ENCODE measurements at regions not wholly inside any gene's neighbourhood (a gene's known extent, or its start where the extent isn't known, plus 50 kb on each side); places are given as distances from the start of the nearest gene placed in this dataset.
A peak's percentile ranks its signal among the peaks of the same experiment; 100 is the strongest.

DNA sequence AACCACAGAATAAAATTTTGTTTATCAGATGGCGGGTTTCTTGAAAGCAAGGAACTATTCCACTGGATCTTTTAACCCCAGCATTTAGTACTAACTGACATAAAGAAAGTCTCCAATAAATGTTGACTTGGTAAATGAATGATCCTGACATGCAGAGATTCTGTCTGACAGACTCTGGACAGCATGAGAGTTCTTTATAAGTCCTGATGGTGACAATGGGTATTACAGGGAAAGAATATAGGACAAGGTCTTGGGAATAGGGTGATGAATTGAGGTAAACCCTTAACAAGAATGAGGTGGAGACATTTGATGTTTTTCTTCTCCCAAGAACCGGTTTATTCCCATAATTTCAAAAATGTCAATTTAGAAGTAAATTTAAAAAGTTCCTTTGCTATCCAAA, 453.9 kb downstream of the TUSC1 start:
- Mint-ChIP-seq H3K4me1 (ENCODE audit: unreplicated experiment) (no peaks in the 10 kb centered on the region), H3K36me3 (ENCODE audit: low read depth, unreplicated experiment) (peaks cover 6% of the 10 kb centered on the region), H3K27ac (ENCODE audit: unreplicated experiment) (no peak overlapping the region), H3K4me3 (ENCODE audit: unreplicated experiment) (no peak overlapping the region), H3K9me3 (ENCODE audit: unreplicated experiment) (peaks cover 5% of the 10 kb centered on the region), H3K27me3 (ENCODE audit: unreplicated experiment) (peaks cover 4% of the 10 kb centered on the region)
- TF ChIP-seq, protein P1, sequence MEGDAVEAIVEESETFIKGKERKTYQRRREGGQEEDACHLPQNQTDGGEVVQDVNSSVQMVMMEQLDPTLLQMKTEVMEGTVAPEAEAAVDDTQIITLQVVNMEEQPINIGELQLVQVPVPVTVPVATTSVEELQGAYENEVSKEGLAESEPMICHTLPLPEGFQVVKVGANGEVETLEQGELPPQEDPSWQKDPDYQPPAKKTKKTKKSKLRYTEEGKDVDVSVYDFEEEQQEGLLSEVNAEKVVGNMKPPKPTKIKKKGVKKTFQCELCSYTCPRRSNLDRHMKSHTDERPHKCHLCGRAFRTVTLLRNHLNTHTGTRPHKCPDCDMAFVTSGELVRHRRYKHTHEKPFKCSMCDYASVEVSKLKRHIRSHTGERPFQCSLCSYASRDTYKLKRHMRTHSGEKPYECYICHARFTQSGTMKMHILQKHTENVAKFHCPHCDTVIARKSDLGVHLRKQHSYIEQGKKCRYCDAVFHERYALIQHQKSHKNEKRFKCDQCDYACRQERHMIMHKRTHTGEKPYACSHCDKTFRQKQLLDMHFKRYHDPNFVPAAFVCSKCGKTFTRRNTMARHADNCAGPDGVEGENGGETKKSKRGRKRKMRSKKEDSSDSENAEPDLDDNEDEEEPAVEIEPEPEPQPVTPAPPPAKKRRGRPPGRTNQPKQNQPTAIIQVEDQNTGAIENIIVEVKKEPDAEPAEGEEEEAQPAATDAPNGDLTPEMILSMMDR (IDR thresholded peaks at IDR 0.05; ENCODE audit: unreplicated experiment), result peak; percentile 44
- no peak for DNase-seq (ENCODE audit: low spot score)

DNA sequence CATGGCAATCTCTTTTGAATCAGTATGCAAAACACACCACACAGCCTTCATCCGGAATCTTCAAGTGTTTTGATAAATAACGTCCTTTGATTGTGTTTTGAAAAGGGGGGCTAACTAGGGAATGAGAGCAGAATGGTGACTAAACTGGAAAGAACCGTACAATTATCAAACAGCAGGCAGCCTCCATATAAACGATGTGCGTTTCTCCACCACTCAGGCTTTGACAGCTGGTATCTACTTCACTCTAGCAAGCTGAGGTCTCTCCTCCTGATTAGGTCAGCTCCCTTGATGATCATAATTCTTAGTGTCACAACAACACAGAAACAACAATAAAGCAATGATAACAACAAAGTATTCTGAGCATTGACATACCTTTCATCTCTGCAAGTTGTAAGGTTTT, 465.9 kb downstream of the TUSC1 start:
- no peaks in the 10 kb centered on the region for H3K36me3 Mint-ChIP-seq (ENCODE audit: low read depth, unreplicated experiment)
- no peaks in the 10 kb centered on the region for H3K9me3 Mint-ChIP-seq (ENCODE audit: unreplicated experiment)
- no peaks in the 10 kb centered on the region for H3K4me1 Mint-ChIP-seq (ENCODE audit: unreplicated experiment)
- H3K27ac Mint-ChIP-seq (ENCODE audit: unreplicated experiment), result no peak overlapping the region
- TF ChIP-seq, protein P1 (IDR thresholded peaks at IDR 0.05; ENCODE audit: unreplicated experiment), result no peak
- DNase-seq (ENCODE audit: low spot score), result no peak
- H3K27me3 Mint-ChIP-seq (ENCODE audit: unreplicated experiment), result no peaks in the 10 kb centered on the region
- H3K4me3 Mint-ChIP-seq (ENCODE audit: unreplicated experiment), result no peak overlapping the region

DNA sequence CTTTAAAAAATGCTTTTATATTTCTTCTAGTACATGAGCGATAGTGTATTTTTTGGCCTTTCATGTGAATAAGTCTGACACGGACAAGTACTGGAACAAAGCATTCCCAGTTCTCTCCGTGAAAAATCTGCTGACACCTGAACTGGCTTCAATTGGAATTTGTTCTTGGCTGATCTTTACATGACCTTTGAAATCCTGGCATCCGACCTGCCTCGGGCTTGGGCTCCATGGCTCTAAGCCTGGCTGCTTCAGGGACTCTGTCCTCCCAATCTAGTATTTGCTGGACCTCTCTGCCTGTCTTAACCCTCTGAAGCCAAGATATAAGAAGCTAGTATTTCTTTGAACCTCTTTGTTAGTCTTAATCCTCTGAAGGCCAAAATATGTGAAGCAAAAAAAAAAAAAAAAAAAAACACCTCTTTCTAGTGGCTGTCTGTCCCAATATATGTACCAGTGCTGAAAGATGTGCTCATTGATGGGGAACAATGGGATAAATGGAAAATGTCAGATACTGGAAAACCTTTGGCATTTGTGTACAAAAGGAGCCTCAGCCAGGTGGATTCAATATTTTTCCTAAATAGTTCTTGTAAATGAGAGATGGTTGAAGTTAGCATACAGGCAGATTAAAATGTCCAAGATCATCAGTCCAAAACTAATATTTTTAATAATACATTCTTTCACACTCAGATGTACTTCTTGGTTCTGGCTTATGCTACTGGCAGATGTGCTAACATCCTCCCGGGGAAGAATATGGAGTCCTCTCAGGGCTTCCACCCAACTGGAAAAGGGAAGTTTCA, 470.6 kb downstream of the TUSC1 start:
- Mint-ChIP-seq H3K9me3 (ENCODE audit: unreplicated experiment) (no peaks in the 10 kb centered on the region), H3K27me3 (ENCODE audit: unreplicated experiment) (no peaks in the 10 kb centered on the region), H3K4me3 (ENCODE audit: unreplicated experiment) (no peak overlapping the region), H3K27ac (ENCODE audit: unreplicated experiment) (no peak overlapping the region), H3K4me1 (ENCODE audit: unreplicated experiment) (no peaks in the 10 kb centered on the region), H3K36me3 (ENCODE audit: low read depth, unreplicated experiment) (no peaks in the 10 kb centered on the region)
- no peak for DNase-seq (ENCODE audit: low spot score)
- TF ChIP-seq, protein P1 (IDR thresholded peaks at IDR 0.05; ENCODE audit: unreplicated experiment), result no peak

DNA sequence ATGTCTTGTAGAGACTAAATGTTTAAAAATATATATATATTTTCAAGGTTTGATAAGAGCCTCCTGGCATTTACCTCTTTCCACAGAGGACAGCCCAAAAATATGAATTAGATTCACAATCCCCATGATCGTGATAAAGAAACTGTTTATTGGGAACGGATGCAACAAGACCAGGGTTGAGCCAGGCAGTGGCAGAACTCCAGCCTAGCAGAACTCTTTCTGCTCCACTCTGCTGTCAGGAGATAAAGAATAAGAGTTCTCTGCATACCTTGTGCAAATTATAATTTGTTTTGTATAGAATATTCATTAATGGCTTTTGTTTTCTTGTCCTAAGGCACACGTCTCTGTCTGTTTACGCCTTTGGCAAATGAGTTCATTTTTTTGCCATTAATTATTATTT, 472.2 kb downstream of the TUSC1 start:
- Mint-ChIP-seq H3K4me3 (ENCODE audit: unreplicated experiment) (no peak overlapping the region), H3K36me3 (ENCODE audit: low read depth, unreplicated experiment) (no peaks in the 10 kb centered on the region), H3K27ac (ENCODE audit: unreplicated experiment) (no peak overlapping the region), H3K27me3 (ENCODE audit: unreplicated experiment) (no peaks in the 10 kb centered on the region), H3K9me3 (ENCODE audit: unreplicated experiment) (no peaks in the 10 kb centered on the region), H3K4me1 (ENCODE audit: unreplicated experiment) (no peaks in the 10 kb centered on the region)
- TF ChIP-seq, protein P1 (IDR thresholded peaks at IDR 0.05; ENCODE audit: unreplicated experiment), result no peak
- no peak for DNase-seq (ENCODE audit: low spot score)

DNA sequence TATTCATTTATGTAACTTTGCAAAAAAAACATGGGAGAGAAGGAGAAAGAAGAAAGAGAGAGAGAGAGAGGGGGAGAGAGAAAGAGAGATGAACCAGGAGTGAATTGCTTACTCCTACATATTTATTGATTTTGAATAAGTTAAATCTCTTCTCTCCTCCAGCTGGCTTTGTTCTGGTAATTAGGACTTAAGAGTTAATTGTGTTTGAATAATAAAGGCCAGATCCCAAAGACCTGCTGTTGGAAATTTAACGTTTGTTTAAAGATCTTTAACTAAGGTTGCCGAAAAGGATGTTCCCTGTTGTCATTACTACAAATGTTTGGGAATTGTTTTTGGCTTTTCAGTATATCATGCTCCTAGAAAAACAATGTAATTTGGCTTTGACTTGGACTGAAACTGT, 473.0 kb downstream of the TUSC1 start:
- H3K9me3 Mint-ChIP-seq (ENCODE audit: unreplicated experiment), result no peaks in the 10 kb centered on the region
- H3K4me3 Mint-ChIP-seq (ENCODE audit: unreplicated experiment), result no peak overlapping the region
- H3K27ac Mint-ChIP-seq (ENCODE audit: unreplicated experiment), result no peak overlapping the region
- DNase-seq (ENCODE audit: low spot score), result no peak
- H3K4me1 Mint-ChIP-seq (ENCODE audit: unreplicated experiment), result no peaks in the 10 kb centered on the region
- TF ChIP-seq, protein P1 (IDR thresholded peaks at IDR 0.05; ENCODE audit: unreplicated experiment), result no peak
- H3K36me3 Mint-ChIP-seq (ENCODE audit: low read depth, unreplicated experiment), result no peaks in the 10 kb centered on the region
- no peaks in the 10 kb centered on the region for H3K27me3 Mint-ChIP-seq (ENCODE audit: unreplicated experiment)
